GM12873 (cell line): ENCODE measurements at regions not wholly inside any gene's neighbourhood (a gene's known extent, or its start where the extent isn't known, plus 50 kb on each side); places are given as distances from the start of the nearest gene placed in this dataset.

Experiments used
- TF ChIP-seq, protein P1 (sequence below): IDR thresholded peaks from 2 replicates; pipeline ENCODE4 v1.5.1; 2012; ENCODE audit warnings: low read depth, mild to moderate bottlenecking, moderate library complexity, low read length, control low read depth; ENCODE audit not compliant: insufficient read depth; ENCODE audit errors: missing control alignments

DNA sequence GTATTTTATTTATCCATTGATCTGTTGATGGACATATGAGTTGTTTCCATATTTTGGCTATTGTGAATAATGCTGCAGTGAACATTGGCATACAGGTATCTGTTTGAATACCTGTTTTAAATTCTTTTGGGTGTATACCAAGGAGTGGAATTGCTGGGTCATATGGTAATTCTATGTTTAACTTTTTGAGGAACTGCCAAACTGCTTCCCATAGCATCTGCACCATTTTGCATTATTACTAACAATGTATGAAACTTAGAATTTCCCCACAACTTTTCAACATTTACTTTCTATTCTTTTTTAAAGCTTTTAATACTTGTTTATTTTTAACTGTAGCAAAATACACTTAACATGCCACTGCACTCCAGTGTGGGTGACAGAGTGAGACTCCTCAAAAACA, 57.0 kb upstream of the MSN start:
- TF ChIP-seq, protein P1, sequence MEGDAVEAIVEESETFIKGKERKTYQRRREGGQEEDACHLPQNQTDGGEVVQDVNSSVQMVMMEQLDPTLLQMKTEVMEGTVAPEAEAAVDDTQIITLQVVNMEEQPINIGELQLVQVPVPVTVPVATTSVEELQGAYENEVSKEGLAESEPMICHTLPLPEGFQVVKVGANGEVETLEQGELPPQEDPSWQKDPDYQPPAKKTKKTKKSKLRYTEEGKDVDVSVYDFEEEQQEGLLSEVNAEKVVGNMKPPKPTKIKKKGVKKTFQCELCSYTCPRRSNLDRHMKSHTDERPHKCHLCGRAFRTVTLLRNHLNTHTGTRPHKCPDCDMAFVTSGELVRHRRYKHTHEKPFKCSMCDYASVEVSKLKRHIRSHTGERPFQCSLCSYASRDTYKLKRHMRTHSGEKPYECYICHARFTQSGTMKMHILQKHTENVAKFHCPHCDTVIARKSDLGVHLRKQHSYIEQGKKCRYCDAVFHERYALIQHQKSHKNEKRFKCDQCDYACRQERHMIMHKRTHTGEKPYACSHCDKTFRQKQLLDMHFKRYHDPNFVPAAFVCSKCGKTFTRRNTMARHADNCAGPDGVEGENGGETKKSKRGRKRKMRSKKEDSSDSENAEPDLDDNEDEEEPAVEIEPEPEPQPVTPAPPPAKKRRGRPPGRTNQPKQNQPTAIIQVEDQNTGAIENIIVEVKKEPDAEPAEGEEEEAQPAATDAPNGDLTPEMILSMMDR = no peak

- TF ChIP-seq, protein P1 = no peak
These were observed 57.4 kb upstream of the MSN start for GRCh38 chrX:65610040-65610439.

DNA sequence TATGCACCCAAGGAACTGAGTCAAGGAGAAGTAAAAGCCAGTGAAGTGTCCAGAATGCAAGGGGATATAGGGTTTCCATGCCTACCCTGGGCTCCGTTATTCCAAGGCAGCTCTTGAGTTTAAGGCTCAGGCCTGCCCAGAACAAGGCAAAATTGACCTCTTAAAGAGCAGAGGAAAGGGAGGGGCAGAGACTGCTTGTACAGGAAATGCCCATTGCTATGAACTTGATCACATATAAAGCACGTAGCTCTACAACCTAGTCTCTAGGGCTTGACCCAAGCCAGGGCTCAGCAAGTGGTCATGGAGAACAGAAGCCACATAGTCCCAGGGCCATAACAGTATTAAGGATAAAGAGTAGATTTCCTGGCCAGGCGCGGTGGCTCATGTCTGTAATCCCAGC, 58.2 kb upstream of the MSN start:
- TF ChIP-seq, protein P1 = no peak

GRCh38 chrX:65608026-65608425, 59.4 kb upstream of the MSN start:
- TF ChIP-seq, protein P1 = no peak

GRCh38 chrX:65607070-65607742, 60.2 kb upstream of the MSN start:
- TF ChIP-seq, protein P1 = no peak

GRCh38 chrX:65602221-65602560, 65.3 kb upstream of the MSN start:
- TF ChIP-seq, protein P1 = no peak

GRCh38 chrX:65601530-65602220, 65.8 kb upstream of the MSN start:
- TF ChIP-seq, protein P1 = no peak
